GM21423 (cell line): ENCODE measurements at regions not wholly inside any gene's neighbourhood (a gene's known extent, or its start where the extent isn't known, plus 50 kb on each side); places are given as distances from the start of the nearest gene placed in this dataset.

Experiments used
- ATAC-seq: cut with Tn5 transposase; IDR thresholded peaks from one replicate; pipeline ENCODE4 v1.9.1; 2021; ENCODE audit warnings: mild to moderate bottlenecking, moderate library complexity; ENCODE audit not compliant: unreplicated experiment

DNA sequence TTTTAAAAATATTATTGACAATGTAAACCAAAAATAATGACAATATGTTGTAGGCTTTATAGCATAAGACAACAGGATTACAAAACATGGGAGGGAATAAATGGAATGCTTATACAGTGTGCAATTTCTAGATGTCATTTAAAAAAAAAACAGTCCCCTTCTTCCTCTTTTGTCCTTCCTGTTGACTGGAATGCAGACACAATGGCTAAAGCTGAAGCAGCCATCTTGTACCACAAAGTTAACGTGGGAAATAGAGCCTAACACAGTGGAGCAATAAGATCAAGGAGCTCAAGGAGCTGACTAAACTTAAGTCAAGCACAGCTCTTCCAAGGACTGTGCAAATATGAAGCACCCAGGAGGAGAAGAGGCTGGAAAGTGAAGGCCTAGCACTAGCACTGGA is 208.1 kb downstream of the ARHGAP12 start:
- no peak for ATAC-seq

- ATAC-seq, result no peak
Measured at GRCh38 chr10:31709476-31709875, 219.2 kb downstream of the ARHGAP12 start.

- ATAC-seq, result no peak
Measured at GRCh38 chr10:31709028-31709427, 219.6 kb downstream of the ARHGAP12 start.

DNA sequence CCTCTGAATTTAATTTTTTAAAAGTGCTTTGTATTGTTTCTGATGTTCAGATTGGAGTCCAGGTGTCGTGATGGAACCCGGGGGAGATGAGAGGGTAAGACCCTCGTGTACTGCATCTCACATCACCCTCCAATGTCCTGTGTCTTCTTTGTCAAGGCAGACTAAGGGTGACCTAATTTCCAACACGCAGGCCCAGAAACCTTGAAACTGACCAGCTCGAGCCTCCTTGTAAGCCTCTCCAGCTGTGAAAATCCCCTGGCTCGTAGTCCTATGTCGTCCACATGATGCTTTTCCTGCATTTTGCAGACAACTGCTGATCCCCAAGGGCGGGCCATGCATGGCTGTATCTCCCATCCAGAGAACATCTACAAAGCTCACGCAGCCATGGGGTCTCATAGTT is 220.2 kb downstream of the ARHGAP12 start:
- no peak for ATAC-seq

DNA sequence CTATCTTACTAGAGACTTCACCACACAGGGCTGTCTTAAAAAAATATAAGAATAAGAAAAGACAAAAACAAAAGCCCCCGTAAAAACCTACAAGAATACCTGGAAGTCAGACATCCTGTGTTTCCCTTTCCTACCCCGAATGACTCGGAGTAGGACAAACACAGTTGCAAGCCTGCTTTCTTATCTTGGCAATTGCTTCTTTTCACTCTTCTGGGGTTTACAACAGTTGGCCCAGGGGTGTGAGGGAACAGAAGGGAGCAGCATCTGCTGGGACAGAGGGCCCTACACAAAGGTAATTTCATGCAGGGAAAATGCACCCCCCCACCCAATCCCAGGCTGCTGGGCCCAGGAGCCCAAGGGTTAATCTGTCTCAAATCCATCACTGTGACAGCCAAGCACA is 220.6 kb downstream of the ARHGAP12 start:
- no peak for ATAC-seq

DNA sequence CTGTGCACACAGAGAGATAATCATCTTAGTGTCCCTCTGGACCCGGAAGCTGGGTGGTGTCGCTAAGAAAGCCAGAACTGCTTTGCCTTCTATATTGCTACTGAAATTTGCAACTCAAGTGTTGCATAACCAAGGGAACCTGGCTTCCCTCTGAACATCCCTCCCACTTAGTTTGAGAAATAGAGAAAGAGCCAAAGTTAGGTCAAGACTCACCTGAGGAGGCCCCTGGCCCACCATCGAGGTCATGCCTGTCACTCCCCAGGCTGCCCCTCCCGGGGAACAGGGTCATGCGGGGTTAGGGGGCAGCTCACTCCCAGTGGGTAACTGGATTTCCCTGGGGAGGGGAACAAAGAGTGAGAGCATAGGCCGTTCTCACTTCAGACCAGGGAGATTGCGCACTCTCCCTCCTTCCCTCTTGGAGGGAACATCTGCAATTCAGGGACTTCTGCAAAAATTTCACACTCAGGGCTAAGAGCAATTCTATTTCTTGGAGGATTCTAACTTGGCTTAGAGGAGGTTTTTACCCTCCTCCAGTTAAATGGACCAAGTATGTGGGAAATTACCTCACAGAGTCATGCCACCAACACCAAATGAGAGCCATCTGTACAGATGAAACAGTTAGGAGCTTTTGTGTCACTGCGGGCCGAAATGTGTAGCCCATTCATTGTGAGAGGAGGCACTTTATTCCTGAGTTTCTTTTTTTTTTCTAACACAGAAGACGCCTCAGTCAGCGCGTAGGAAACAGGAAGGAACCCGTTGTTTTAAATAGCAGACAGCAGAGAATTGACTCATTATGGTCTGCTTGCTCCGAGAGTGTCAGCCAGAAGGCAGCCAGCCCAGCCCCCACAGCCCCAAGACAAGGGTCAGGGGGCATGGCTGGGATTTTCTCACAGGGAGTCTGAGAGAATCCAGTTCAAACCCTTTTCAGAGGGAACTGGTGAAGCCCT is 221.3 kb downstream of the ARHGAP12 start:
- ATAC-seq, result peak; percentile 93

GRCh38 chr10:31706464-31707092 is 222.1 kb downstream of the ARHGAP12 start:
- ATAC-seq, result no peak

DNA sequence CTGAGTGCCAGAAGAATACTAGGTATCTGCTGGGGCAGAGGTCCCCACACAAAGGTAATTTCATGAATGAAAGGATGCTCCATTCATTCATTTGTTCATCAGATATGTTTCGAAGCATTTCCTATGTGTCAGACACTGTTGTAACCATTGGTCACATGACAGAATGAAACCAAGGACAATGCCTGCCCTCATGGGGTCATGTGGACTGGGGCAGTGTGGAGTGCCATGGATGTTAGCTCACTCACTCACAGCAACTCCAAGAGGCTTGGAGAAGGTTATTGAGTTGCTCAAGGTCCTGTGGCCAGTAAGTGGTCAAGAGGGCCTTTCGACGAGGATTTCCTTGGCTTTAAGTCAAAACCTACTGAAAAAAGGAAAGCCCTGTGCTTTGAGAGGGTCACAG is 223.5 kb downstream of the ARHGAP12 start:
- ATAC-seq, result no peak

DNA sequence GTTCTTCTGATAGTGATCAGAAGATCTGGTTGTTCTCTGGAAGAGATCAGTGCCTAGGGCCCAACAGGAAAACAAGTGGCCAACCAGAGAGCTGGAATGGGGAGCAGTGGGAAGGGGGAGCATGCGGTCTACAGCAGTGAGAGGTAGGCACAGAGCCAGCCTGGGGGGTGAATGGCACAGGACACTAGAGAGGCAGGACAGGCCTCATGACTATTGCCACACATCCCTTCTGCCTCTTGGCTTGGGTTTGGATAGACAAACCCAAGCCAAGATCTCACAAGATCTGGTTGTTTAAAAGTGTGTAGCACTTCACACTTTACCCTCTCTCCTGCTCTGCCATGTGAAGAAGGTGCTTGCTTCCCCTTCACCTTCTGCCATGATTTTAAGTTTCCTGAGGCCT is 224.4 kb downstream of the ARHGAP12 start:
- no peak for ATAC-seq

- no peak for ATAC-seq
Measured at GRCh38 chr10:31702954-31703353, 225.7 kb downstream of the ARHGAP12 start.

- ATAC-seq, result no peak
Measured at GRCh38 chr10:31702005-31702404, 226.6 kb downstream of the ARHGAP12 start.

- ATAC-seq, result no peak
Measured at GRCh38 chr10:31701546-31701945, 227.1 kb downstream of the ARHGAP12 start.

DNA sequence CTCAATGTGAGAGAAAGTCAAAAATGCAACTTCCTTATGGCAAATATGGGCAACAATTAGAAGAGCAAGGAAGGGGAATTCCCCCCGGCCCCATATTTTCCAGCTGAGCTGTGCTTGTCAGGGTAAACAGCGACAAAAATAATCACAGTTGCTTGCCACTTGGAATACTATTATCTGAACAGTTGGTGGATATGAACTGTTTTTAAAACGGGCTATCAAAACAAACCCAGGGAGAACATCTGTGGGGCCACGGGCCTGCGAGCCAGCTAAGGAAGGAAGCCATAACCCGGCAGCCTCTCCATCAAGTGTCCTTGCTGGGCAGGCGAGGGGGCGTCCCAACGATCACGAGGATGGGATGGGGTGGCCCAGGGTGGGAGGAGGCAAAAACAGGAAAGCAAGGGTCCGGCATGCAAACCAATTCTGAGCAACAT is 228.4 kb downstream of the ARHGAP12 start:
- no peak for ATAC-seq

- ATAC-seq, result no peak
Measured at GRCh38 chr10:31698181-31698830, 230.3 kb downstream of the ARHGAP12 start.

DNA sequence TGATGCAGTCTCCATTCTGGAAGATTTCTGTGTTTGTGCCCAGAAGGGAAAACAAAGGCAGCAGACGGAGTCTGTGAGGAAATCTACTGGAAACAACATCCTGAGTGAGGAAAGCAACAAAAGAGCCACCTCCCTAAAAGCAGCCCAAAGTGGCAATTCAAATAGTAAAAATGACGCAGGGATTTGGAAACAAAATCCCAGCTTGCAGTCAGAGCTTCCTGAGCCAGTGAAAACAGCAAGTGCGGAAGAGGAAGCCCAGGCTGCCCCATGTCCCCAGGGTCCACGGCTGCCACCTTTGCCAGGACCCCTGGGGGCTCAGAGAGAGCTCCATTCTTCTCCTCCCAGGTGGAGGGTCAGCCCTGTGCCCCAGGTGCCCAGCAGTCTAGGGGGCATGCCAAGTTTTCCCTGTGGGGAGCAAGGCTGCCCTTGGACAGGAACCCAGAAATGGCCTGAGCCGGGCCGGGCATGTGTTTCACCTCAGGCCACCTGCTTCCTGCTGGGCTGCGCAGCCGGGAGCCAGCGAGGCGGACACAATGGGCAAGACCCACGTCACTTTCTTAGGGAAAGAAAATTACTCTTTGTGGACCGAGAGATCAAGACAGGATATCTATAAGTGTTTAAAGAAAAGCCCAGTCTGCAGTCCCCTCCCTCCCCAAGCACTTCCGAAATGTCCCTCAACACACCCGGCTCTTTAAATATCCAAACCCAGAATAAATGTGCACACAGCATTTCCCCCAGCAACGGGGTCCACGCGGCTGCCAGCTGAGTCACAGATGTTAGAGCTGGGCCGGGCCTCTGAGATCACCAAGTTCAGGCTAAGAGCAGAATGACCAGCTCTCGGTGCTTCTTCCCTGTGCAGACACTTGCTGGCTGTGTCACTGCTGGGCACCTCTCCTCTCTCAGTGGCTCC is 231.1 kb downstream of the ARHGAP12 start:
- no peak for ATAC-seq

DNA sequence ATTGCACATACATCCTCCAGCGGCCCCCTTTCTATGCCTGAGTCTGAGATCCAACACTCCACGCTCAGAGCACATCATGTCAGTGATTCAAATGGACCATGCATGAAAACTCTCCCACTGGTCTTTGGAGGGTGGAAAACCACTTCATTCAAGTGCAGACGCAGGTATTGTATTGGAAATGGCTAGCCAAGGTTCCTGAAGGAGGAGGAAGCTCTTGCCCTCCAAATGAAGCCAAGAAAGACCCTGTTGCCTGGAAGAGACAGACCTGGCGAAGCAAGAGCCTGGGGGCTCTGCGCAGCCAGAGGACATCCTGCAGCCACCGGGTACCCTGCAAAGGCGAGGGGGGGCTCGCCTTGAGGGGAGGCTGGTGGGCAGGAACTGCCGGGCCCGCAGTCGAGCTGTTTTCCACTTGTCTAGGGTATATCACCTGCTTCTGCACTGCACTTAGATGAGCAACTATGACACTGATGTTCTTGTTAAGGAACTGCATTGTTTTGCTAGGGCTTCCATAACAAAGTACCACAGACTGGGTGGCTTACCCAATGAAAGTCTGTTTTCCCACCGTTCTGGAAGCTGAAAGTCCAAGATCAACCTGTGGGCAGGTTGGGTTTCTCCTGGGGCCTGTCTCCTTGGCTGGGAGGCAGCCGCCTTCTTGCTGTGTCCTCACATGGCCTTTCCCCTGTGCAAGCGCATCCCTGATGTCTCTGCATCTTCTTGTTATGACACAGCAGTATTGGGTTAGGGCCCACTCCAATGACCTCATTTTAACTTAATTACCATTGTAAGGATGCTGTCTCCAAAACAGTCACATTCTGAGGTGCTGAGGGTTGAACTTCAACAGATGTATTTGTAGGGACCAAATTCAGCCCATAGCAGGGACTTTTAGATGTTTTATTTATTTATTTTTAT is 233.4 kb downstream of the ARHGAP12 start:
- ATAC-seq, result no peak

- no peak for ATAC-seq
Measured at GRCh38 chr10:31694126-31694685, 234.4 kb downstream of the ARHGAP12 start.

DNA sequence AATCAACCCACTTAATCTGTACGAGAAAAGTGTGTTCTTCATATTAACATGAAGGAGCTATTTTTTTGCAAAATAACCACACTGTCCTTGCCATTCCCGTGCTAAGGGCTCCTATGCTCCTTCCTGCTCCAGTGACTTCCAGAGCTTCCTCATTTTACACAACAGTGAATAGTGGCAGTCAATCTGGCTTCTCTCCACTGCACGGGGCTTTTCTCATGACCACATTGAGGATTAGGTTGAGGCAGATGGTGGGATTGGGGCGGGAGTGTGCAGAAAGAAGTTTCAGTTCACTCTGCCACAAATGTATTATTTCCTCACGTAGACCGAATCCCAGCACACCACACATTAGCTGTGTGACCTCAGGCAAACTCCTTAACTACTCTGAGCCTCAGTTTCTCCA is 235.1 kb downstream of the ARHGAP12 start:
- ATAC-seq, result no peak

DNA sequence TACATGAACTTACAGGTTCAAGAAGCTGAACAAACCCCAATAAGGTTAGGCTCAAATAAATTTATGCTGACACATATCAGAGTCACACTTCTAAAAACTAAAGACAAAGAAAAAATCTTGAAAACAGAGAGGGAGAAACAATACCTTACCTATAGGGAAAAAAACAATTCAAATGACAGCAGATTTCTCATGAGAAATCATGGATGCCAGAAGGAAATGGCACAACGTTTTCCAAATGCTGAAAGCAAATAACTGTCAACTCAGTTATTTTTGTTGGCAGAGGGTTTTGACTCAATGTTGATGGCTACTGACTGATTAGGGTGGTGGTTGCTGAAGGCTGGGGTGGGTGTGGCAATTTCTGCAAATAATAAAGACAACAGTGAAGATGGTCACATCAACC is 239.4 kb downstream of the ARHGAP12 start:
- ATAC-seq, result no peak
